ENCODE measurements at regions not wholly inside any gene's neighbourhood (a gene's known extent, or its start where the extent isn't known, plus 50 kb on each side); places are given as distances from the start of the nearest gene placed in this dataset.

GRCh38 chr6:48817333-48818051, 645.6 kb downstream of the MMUT start:
- no peak for TF ChIP-seq CTCF (IDR thresholded peaks at IDR 0.05)
- ATAC-seq (no peak), DNase-seq (no peak)
- H3K4me1 ChIP-seq (ENCODE audit: low read depth) = no peaks in the 10 kb centered on the region
- no peaks in the 10 kb centered on the region for H3K36me3 ChIP-seq (ENCODE audit: low read depth)
- intact Hi-C loops (cut with DNase I, micrococcal nuclease) = no loop called here
- H3K4me3 ChIP-seq = no peak overlapping the region
- H3K9me3 ChIP-seq = no peaks in the 10 kb centered on the region

GRCh38 chr6:48814957-48815356, 648.1 kb downstream of the MMUT start:
- intact Hi-C loops (cut with DNase I, micrococcal nuclease) = no loop called here
- ATAC-seq (no peak), DNase-seq (no peak)
- no peak for TF ChIP-seq CTCF (IDR thresholded peaks at IDR 0.05)
- Histone ChIP-seq H3K4me3 (no peak overlapping the region), H3K4me1 (ENCODE audit: low read depth) (no peaks in the 10 kb centered on the region), H3K9me3 (no peaks in the 10 kb centered on the region), H3K36me3 (ENCODE audit: low read depth) (no peaks in the 10 kb centered on the region)

- no peaks in the 10 kb centered on the region for H3K9me3 ChIP-seq
- no peaks in the 10 kb centered on the region for H3K36me3 ChIP-seq (ENCODE audit: low read depth)
- intact Hi-C loops (cut with DNase I, micrococcal nuclease) = no loop called here
- no peak for TF ChIP-seq CTCF (IDR thresholded peaks at IDR 0.05)
- H3K4me3 ChIP-seq = no peak overlapping the region
- H3K4me1 ChIP-seq (ENCODE audit: low read depth) = no peaks in the 10 kb centered on the region
- ATAC-seq (no peak), DNase-seq (no peak)
Measured at GRCh38 chr6:48813836-48814235, 649.2 kb downstream of the MMUT start.

- Histone ChIP-seq H3K36me3 (ENCODE audit: low read depth) (no peaks in the 10 kb centered on the region), H3K4me3 (no peak overlapping the region), H3K4me1 (ENCODE audit: low read depth) (no peaks in the 10 kb centered on the region), H3K9me3 (no peaks in the 10 kb centered on the region)
- DNase-seq (peak in 1 of 3 donors; percentile 61), ATAC-seq (peak; percentile 68)
- intact Hi-C loops (cut with DNase I, micrococcal nuclease) = no loop called here
- no peak for TF ChIP-seq CTCF (IDR thresholded peaks at IDR 0.05)
Measured at GRCh38 chr6:48809700-48810099, 653.4 kb downstream of the MMUT start.

GRCh38 chr6:48809245-48809644, 653.8 kb downstream of the MMUT start:
- DNase-seq = no peak
- no peaks in the 10 kb centered on the region for H3K36me3 ChIP-seq (ENCODE audit: low read depth)
- no peak overlapping the region for H3K4me3 ChIP-seq
- no peak for TF ChIP-seq CTCF (IDR thresholded peaks at IDR 0.05)
- H3K4me1 ChIP-seq (ENCODE audit: low read depth) = no peaks in the 10 kb centered on the region
- intact Hi-C loops (cut with DNase I, micrococcal nuclease) = no loop called here
- H3K9me3 ChIP-seq = no peaks in the 10 kb centered on the region
- ATAC-seq = no peak

GRCh38 chr6:48798296-48798695, 664.8 kb downstream of the MMUT start:
- TF ChIP-seq CTCF (IDR thresholded peaks at IDR 0.05) = no peak
- no peaks in the 10 kb centered on the region for H3K4me1 ChIP-seq (ENCODE audit: low read depth)
- H3K9me3 ChIP-seq = no peaks in the 10 kb centered on the region
- no peak overlapping the region for H3K4me3 ChIP-seq
- DNase-seq (no peak), ATAC-seq (no peak)
- intact Hi-C loops (cut with DNase I, micrococcal nuclease) = no loop called here
- H3K36me3 ChIP-seq (ENCODE audit: low read depth) = no peaks in the 10 kb centered on the region

Measured in mucosa of descending colon (tissue), 3 donors.